Body of pancreas (tissue), 4 donors: ENCODE measurements at regions not wholly inside any gene's neighbourhood (a gene's known extent, or its start where the extent isn't known, plus 50 kb on each side); places are given as distances from the start of the nearest gene placed in this dataset.

ENCODE experiments used
- ATAC-seq: fragments of 150-250 bp; one replicate; pipeline ENCODE4 v1.9.1; 2016
- DNase-seq, 4 donors: peaks; one replicate each; pipeline ENCODE4 v3.0.0-alpha.2; 2019
- H3K27ac ChIP-seq, 4 donors: fragments of 200-600 bp; sonication (generic); 1 replicate in 3 of 4; 2 replicates in 1 of 4; pipeline versions ENCODE4 v1.5.1 to v1.6.1; 2016 to 2019; ENCODE audit warnings: mild to moderate bottlenecking in 1 of 4, mixed read lengths in 1 of 4, moderate library complexity in 1 of 4
- H3K27me3 ChIP-seq, 2 donors: fragments of 200-600 bp; sonication (generic); one replicate each; pipeline ENCODE4 v1.6.0; 2016; ENCODE audit warnings: mild to moderate bottlenecking in 1 of 2
- H3K36me3 ChIP-seq, 2 donors: fragments of 200-600 bp; sonication (generic); replicated peaks in 1 of 2; 2 replicates each; pipeline ENCODE4 v1.5.1; 2016; ENCODE audit warnings: low read depth in 2 of 2; ENCODE audit not compliant: insufficient read depth in 1 of 2
- H3K4me1 ChIP-seq: fragments of 200-600 bp; sonication (generic); one replicate; pipeline ENCODE4 v1.6.0; 2016
- H3K4me3 ChIP-seq, 2 donors: fragments of 200-600 bp; sonication (generic); 1 replicate in 1 of 2; 2 replicates in 1 of 2; pipeline ENCODE4 v1.5.1; 2016 to 2019
- H3K9me3 ChIP-seq, 3 donors: fragments of 200-600 bp; sonication (generic); 1 replicate in 2 of 3; 2 replicates in 1 of 3; pipeline ENCODE4 v1.5.1; 2016
- CTCF ChIP-seq, 7 experiments: fragments of 450-650 bp in 4 of 7; fragments of 200-600 bp in 3 of 7; sonication (generic) in 3 of 7; IDR thresholded peaks; one replicate each; pipeline ENCODE4 v1.5.1; 2016 to 2019; ENCODE audit warnings: antibody characterized with exemption in 7 of 7
- POLR2A ChIP-seq, 3 donors: fragments of 450-650 bp; IDR thresholded peaks; one replicate each; pipeline ENCODE4 v1.6.1; 2016; ENCODE audit warnings: antibody characterized with exemption in 3 of 3, mild to moderate bottlenecking in 2 of 3
- WGBS, 2 donors: methylation state at CpG; one replicate each; pipeline ENCODE4 v1.1.5; 2017; 5-methylcytosine and 5-hydroxymethylcytosine counted together
- intact Hi-C: fragments of 100-400 bp; cut with DNase I; formaldehyde crosslinking; loops from one replicate; pipeline ENCODE4 v1.15.1; 2023

GRCh38 chr2:147083664-147084063 lies 761.2 kb upstream of the ACVR2A start:
- Histone ChIP-seq H3K27ac (no peak overlapping the region), H3K27me3 (no peaks in the 10 kb centered on the region), H3K36me3 (no peaks in the 10 kb centered on the region), H3K9me3 (no peaks in the 10 kb centered on the region), H3K4me1 (no peaks in the 10 kb centered on the region), H3K4me3 (no peak overlapping the region)
- no peak for TF ChIP-seq POLR2A (IDR thresholded peaks at IDR 0.05)
- TF ChIP-seq CTCF (IDR thresholded peaks at IDR 0.05), result no peak
- intact Hi-C loops, result loop anchor here (10.0 kb wide), 1 partner anchor 831 kb away; no protein-coding TSS in a partner anchor
- DNase-seq (no peak), ATAC-seq (no peak)
- 82 to 89% methylated on average over 4 of the region's 4 CpGs for WGBS, 2 donors

GRCh38 chr2:147082850-147083522 lies 761.8 kb upstream of the ACVR2A start:
- TF ChIP-seq CTCF (IDR thresholded peaks at IDR 0.05), result peak; percentile 70 to 94 (median 87)
- TF ChIP-seq POLR2A (IDR thresholded peaks at IDR 0.05), result no peak
- H3K36me3 ChIP-seq, result no peaks in the 10 kb centered on the region
- DNase-seq (peak; percentile 55 to 64 (median 61)), ATAC-seq (peak; percentile 75)
- 43 to 45% methylated on average over 3 of the region's 3 CpGs for WGBS, 2 donors
- no peak overlapping the region for H3K4me3 ChIP-seq
- H3K27ac ChIP-seq, result no peak overlapping the region
- H3K27me3 ChIP-seq, result no peaks in the 10 kb centered on the region
- no peaks in the 10 kb centered on the region for H3K9me3 ChIP-seq
- intact Hi-C loops, result loop anchor here (10.0 kb wide), 1 partner anchor 832 kb away; no protein-coding TSS in a partner anchor
- no peaks in the 10 kb centered on the region for H3K4me1 ChIP-seq

- intact Hi-C loops, result loop anchor here (10.0 kb wide), 1 partner anchor 833 kb away; no protein-coding TSS in a partner anchor
- H3K27ac ChIP-seq, result no peak overlapping the region
- H3K9me3 ChIP-seq, result no peaks in the 10 kb centered on the region
- no peaks in the 10 kb centered on the region for H3K27me3 ChIP-seq
- 32 to 34% methylated on average over 4 of the region's 4 CpGs for WGBS, 2 donors
- no peaks in the 10 kb centered on the region for H3K4me1 ChIP-seq
- DNase-seq (no peak), ATAC-seq (no peak)
- H3K36me3 ChIP-seq, result no peaks in the 10 kb centered on the region
- TF ChIP-seq CTCF (IDR thresholded peaks at IDR 0.05) (no peak), POLR2A (IDR thresholded peaks at IDR 0.05) (no peak)
- H3K4me3 ChIP-seq, result no peak overlapping the region
These were observed 763.0 kb upstream of the ACVR2A start for GRCh38 chr2:147081831-147082230.

GRCh38 chr2:147076634-147077033 lies 768.2 kb upstream of the ACVR2A start:
- no peak for DNase-seq
- Histone ChIP-seq H3K36me3 (no peaks in the 10 kb centered on the region), H3K27me3 (no peaks in the 10 kb centered on the region), H3K27ac (no peak overlapping the region), H3K4me3 (no peak overlapping the region), H3K4me1 (no peaks in the 10 kb centered on the region), H3K9me3 (no peaks in the 10 kb centered on the region)
- 76 to 79% methylated on average over 2 of the region's 2 CpGs for WGBS, 2 donors
- TF ChIP-seq POLR2A (IDR thresholded peaks at IDR 0.05) (no peak), CTCF (IDR thresholded peaks at IDR 0.05) (no peak)
- intact Hi-C loops, result no loop called here
- ATAC-seq, result no peak

GRCh38 chr2:147068071-147068470 lies 776.8 kb upstream of the ACVR2A start:
- 26 to 48% methylated on average over 2 of the region's 2 CpGs for WGBS, 2 donors

More at GRCh38 chr2:147068071-147068470, 776.8 kb upstream of the ACVR2A start:
- H3K36me3 ChIP-seq, result no peaks in the 10 kb centered on the region
- no peak overlapping the region for H3K27ac ChIP-seq
- no peak overlapping the region for H3K4me3 ChIP-seq
- intact Hi-C loops, result no loop called here
- TF ChIP-seq CTCF (IDR thresholded peaks at IDR 0.05) (no peak), POLR2A (IDR thresholded peaks at IDR 0.05) (no peak)
- H3K4me1 ChIP-seq, result no peaks in the 10 kb centered on the region
- no peaks in the 10 kb centered on the region for H3K27me3 ChIP-seq
- DNase-seq (no peak), ATAC-seq (no peak)
- H3K9me3 ChIP-seq, result no peaks in the 10 kb centered on the region
